Fibroblast of upper back skin (primary cell): ENCODE measurements at regions not wholly inside any gene's neighbourhood (a gene's known extent, or its start where the extent isn't known, plus 50 kb on each side); places are given as distances from the start of the nearest gene placed in this dataset.

Experiments used
- DNase-seq: peaks from one replicate; pipeline ENCODE4 v3.0.0-alpha.2; 2013

DNA sequence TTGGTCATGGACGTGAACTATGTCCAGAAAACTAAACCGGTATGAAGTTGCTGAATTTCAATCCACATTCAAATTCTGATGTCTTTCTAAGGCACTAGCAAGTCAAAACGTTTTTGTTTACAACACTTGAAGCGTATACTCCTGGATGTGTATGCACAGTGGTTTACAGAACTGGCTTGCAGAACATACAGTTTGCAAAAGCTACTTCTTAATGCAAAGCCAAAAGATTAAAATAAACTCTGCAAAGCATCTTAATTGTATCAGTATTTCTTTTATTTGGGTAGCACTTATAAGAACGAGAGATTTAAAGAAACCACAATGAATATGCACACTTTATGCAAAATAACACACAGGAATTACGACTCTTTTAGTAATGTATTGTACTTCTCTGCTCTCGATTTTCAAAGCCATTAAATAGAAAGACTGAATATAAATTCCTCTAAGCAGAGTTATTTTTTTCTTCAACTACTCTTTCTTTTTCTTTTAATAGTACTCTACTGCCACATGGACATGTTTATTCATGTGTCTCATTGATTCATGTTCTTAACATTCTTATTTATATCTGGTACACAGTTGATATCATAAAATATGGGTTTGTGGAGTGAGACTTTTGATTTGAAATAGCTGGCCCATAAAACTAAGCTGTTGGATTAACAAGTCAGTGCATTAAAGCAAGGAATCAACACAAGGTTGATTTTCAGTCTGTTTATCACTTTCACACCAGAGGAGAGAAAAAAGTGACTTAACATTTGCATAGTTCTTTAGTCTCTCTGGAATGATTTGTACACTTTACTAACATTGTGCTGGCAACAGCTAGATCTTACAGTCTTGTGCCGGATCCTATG is 189.4 kb upstream of the STEAP4 start:
- DNase-seq = no peak

DNA sequence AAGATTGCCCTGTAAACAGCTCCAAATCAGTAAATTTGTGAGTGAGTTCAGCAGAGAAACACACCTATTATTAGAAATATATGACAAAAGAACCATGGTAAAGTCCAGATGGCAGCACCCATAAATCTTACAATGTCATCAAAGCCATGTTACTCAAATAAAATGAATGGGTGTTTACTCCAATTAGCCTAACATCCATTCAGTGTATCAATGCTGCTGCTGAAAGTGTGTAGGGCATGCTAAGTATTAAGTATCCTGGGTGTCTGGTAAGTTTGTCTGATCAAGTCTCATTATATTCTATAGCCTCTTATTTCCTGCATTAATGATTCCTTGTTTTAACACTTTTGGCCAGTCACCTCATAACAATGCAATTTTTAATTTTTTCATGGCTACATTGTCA is 185.5 kb upstream of the STEAP4 start:
- no peak for DNase-seq

GRCh38 chr7:88490874-88491273 is 184.2 kb upstream of the STEAP4 start:
- no peak for DNase-seq

- no peak for DNase-seq
Measured at GRCh38 chr7:88490161-88490560, 183.5 kb upstream of the STEAP4 start.

- DNase-seq = no peak
Measured at GRCh38 chr7:88485821-88486220, 179.1 kb upstream of the STEAP4 start.

GRCh38 chr7:88484551-88484950 is 177.9 kb upstream of the STEAP4 start:
- DNase-seq = no peak

DNA sequence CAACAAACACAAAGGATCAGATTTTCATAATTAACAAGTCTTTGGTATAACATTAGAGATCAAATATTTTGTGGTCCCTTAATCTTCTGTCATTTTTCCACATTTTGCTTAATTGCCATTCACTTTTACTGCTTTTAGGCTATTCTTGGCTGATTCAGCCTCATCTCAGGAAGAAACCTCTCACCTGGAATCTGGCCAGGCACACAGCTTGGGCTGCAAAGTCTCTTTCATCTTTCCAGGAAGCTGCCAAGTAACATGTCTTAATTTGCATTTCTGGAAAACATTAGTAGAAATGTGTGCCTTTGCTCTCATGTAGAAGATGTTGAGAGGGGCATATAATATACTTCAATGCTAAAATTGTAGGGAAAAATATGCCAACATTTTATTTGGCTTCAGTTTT is 174.2 kb upstream of the STEAP4 start:
- no peak for DNase-seq

DNA sequence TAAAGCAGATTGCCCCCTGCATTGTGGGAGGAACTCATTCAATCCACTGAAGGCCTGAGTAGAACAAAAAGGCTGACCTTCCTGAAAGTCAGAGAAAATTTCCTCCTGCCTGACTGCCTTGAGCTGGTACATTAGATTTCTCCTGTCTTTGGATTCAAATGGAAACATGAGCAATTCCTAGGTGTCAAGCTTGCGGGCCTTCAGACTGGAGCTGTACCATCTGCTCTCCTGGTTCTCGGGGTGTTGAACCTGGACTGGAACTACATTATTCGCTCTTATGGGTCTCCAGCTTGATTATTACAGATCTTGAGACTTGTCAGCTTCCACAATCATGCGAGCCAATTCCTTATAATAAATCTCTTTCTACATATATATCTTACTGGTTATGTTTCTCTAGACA is 173.6 kb upstream of the STEAP4 start:
- no peak for DNase-seq

DNA sequence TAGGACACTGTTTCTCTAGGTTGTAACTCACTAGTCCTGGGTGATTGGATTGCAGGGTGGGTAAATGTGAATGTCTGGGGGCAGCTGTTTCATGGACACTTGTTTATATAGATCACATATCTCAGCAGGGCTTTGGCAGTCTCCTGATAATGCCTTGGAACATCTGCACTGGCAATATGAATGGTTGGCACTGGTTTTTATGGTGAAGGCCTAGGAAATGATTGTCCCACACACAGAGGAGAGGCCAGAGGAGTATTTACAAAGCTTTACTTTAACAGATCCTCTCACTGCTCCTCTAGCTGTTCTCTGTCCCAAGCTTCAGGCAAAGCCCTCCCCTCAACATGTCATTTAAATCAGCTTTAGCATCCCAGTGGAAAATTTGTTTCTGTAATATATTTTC is 171.3 kb upstream of the STEAP4 start:
- DNase-seq = no peak

GRCh38 chr7:88465600-88465999 is 158.9 kb upstream of the STEAP4 start:
- DNase-seq = no peak

- no peak for DNase-seq
Measured at GRCh38 chr7:88462799-88463198, 156.1 kb upstream of the STEAP4 start.

GRCh38 chr7:88460650-88461049 is 154.0 kb upstream of the STEAP4 start:
- DNase-seq = no peak

DNA sequence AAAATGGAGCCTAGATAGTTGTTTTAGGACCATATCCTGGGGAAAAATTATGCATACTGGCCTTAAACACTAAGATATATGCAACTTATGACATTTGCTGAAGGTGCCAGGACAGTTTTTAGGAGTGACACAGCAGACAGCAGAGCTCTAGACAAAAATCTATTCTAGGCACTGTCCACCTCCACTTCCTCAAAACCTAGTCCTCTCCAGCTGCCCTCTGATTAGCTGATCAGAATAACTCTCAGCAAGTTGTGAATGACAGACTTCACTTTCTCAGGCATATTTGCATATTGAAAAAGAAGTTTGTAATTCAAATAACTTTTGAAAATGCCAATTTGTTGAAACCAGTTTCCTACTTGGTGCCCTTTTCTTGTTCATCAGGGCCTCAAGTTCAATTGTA is 152.3 kb upstream of the STEAP4 start:
- no peak for DNase-seq

DNA sequence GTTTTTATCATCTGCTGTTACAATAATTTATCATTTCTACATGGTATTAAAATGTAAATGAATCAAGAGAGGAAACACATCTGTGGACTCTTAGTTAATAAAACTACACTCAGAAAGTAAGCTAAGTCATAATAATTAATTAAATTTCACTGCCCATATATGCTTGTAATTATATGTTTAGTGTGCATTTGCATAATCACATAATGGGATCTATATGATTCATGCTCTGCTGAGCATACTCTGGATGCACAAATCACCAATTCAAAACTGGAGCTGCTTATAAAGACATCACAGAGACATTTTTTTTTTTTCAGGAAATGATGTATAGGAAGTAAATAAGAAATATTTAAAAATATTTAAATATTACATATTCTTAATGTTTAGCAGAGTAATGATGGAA is 151.6 kb upstream of the STEAP4 start:
- no peak for DNase-seq

GRCh38 chr7:88457320-88457719 is 150.6 kb upstream of the STEAP4 start:
- no peak for DNase-seq

DNA sequence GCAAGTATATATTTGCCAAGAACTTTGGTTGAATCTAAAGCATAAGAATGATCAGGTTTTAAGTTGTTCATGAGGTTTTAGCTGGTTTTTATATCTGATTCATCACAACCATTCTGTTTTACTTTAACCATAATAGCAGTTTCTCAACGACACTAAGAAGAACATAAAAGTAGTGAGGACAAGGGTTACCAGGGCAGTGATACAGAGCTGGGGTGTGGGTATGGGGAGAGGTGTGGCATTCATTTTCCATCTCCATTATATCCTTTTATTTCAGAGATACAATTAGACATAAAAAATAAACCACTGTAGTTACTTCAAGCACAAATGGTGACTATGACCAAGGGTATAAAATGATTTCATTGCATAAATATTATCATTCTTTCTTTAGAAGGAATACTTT is 149.8 kb upstream of the STEAP4 start:
- no peak for DNase-seq

- DNase-seq = no peak
Measured at GRCh38 chr7:88455696-88456095, 149.0 kb upstream of the STEAP4 start.

DNA sequence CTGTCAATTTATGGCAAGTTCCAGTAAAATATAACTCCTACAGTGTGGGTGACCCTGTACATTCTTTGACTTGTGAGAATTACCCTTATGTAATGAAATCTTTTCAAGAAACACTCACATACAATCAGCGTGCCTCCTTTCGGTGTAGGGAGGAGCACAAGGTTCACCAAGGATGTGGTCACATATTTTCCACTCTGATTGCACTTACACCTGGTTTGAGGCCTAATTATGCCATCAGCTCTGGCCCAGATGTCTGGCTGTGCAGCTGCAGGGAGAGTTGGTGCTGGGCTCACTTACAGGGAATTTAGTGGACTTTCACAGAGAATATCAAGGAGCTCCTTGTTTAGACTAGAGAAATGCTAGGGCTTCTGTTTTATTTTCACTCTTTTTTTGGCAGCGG is 146.0 kb upstream of the STEAP4 start:
- no peak for DNase-seq

DNA sequence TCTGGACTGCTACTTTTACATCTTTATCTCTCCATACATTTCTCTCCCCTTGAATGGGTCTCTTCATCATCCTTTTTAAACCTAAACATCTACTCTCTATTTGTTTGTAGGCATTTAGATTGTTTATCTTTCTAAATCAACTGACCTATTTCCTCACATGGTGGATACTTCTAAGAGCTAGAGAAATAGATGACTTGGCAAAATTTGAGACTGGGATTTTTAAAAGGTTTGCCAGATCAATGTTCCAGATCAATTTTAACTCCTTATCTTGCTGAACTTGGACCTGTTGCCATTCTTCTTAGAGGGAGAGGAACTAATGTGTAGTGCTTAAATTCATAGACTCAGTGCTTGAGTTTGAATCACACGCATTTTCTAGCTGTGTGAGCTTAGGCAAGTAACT is 144.2 kb upstream of the STEAP4 start:
- no peak for DNase-seq

- DNase-seq = no peak
Measured at GRCh38 chr7:88449410-88449809, 142.7 kb upstream of the STEAP4 start.

GRCh38 chr7:88442413-88442812 is 135.7 kb upstream of the STEAP4 start:
- DNase-seq = no peak

GRCh38 chr7:88437132-88437531 is 130.4 kb upstream of the STEAP4 start:
- no peak for DNase-seq

GRCh38 chr7:88432301-88432700 is 125.6 kb upstream of the STEAP4 start:
- DNase-seq = no peak

DNA sequence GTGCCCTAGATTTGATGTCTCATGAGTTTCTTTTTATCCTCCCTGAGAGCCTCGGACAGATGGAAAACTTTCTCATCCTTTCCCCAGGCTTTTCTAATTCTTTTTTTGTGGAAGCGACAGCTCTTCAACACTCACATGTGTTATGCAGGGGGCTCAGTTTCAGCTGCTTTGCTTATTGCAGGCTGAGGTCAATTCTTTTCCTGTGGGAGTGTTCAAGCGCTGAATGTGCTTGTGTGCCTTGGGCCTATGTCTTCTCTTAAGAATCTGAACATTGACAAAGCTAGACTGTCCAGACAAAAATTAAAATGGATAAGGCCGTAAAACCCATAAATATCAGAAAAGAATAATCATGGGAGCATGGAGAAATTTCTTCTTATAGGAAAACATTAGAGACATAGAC is 125.2 kb upstream of the STEAP4 start:
- DNase-seq = no peak

DNA sequence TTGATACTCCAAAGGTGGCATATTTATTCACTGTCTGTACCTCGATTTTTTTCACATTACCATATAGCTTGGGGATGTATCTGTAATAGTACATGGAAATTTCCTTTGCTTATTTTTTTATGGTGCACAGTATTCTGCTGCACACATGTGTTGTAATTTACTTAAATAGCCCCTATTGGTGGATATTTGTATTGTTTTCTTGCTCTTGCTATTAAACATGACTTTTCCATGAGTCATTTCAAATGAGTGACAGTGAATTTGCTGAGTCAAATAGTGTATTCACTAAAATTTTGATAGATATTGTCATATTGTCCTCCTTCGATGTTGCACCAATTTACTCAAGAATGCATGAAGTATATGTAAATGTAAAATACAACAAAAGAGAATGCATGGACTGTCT is 122.7 kb upstream of the STEAP4 start:
- no peak for DNase-seq
